Peyer's patch (tissue), 4 donors: ENCODE measurements at regions not wholly inside any gene's neighbourhood (a gene's known extent, or its start where the extent isn't known, plus 50 kb on each side); places are given as distances from the start of the nearest gene placed in this dataset.

ENCODE experiments used
- POLR2A ChIP-seq, 2 donors: fragments of 450-650 bp; IDR thresholded peaks; one replicate each; pipeline ENCODE4 v1.5.1; 2017; ENCODE audit warnings: antibody characterized with exemption in 2 of 2, mild to moderate bottlenecking in 2 of 2, moderate library complexity in 2 of 2
- TF ChIP-seq, protein P1 (sequence below), 6 experiments: fragments of 450-650 bp in 4 of 6; fragments of 200-600 bp in 2 of 6; sonication (generic) in 1 of 6; IDR thresholded peaks; one replicate each; pipeline ENCODE4 v1.5.1; 2017 to 2019; ENCODE audit warnings: antibody characterized with exemption in 6 of 6, mild to moderate bottlenecking in 3 of 6, moderate library complexity in 1 of 6

DNA sequence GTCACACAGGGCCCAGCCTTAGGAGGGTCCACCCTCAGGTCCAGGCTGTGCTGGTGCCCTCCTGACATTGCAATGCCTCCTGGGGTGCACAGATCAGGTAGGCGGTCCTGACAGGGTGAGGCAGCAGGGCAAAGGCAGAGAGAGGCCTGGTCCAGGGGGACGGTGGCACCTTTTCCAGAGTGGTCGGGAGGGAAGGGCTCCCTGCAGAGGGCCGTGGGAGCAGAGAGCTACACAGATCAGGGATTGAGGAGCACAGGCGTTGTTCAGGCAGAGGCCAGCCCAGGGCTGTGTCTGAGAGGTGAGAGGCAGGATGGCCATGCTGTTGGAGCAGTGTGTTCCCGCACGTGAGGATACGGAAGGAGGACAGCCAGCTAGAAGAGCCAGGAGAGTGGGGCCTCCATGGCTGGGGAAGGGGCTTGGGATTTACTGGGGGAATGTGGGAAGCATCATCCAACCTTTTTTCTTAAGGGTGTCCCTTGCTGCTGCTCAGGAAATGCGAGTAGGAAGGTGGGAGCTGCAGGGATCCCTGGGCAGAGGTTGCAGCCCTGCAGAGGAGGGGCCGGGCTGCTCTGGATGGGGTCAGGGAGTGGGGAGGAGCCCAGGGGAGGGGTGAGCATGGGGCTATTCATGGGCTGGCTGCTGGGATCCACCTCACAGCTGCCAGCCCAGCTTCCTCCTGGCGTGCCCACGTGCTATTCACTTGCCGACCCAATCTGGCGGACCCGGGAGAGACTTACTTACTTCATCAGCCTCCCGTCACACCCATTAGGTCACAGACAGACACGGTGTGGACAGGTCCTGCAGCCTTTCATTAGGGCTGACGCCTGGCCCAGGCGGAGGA lies 1516.4 kb downstream of the TBC1D22A start:
- TF ChIP-seq, protein P1, sequence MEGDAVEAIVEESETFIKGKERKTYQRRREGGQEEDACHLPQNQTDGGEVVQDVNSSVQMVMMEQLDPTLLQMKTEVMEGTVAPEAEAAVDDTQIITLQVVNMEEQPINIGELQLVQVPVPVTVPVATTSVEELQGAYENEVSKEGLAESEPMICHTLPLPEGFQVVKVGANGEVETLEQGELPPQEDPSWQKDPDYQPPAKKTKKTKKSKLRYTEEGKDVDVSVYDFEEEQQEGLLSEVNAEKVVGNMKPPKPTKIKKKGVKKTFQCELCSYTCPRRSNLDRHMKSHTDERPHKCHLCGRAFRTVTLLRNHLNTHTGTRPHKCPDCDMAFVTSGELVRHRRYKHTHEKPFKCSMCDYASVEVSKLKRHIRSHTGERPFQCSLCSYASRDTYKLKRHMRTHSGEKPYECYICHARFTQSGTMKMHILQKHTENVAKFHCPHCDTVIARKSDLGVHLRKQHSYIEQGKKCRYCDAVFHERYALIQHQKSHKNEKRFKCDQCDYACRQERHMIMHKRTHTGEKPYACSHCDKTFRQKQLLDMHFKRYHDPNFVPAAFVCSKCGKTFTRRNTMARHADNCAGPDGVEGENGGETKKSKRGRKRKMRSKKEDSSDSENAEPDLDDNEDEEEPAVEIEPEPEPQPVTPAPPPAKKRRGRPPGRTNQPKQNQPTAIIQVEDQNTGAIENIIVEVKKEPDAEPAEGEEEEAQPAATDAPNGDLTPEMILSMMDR (IDR thresholded peaks at IDR 0.05): no peak
- no peak for TF ChIP-seq POLR2A (IDR thresholded peaks at IDR 0.05)
